ENCODE measurements at regions not wholly inside any gene's neighbourhood (a gene's known extent, or its start where the extent isn't known, plus 50 kb on each side); places are given as distances from the start of the nearest gene placed in this dataset.
"Not testable (repeated sequence)": the region's sequence is repeated elsewhere in the genome, so short reads cannot be mapped to it uniquely, and the experiment has no call there.

DNA sequence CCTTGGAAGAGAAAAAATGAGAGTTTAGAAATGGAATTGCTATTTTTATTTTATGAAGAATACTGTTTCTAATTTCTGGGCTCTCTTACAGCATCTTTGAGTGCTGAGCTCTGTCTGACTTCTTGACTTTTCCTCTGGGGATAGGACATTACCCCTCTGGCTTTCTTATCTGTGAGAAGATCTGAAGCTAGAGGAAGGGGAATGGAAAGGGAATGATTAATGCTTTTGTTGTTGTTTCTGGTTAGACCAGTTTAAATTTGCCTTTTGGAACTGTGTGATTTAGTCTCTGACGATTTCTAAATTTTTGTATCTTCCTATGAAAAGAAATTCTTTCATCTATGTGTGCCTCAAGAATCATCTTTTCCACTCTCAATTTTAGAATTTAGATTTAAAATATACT is 811.4 kb downstream of the REEP3 start:
- no peak for DNase-seq (ENCODE audit: low spot score)

DNA sequence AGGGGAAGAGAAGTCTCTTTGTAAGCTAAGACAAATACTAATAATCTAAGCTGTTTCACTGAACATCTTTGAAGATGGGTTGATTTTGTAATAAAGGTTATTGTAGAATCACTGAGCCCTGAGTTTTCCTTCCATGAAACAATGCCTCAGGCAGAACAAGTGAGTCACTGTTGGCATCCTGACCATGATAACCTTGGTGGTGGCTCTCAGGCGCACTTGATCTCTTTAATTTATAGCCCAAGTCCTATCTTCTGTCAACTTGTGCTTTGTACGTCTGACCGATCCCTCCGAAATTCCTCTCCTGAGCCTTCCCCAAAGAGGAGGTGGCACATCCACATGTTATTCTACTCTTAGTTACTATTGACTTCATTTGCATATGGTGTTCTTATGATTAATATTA is 812.9 kb downstream of the REEP3 start:
- no peak for DNase-seq (ENCODE audit: low spot score)

DNA sequence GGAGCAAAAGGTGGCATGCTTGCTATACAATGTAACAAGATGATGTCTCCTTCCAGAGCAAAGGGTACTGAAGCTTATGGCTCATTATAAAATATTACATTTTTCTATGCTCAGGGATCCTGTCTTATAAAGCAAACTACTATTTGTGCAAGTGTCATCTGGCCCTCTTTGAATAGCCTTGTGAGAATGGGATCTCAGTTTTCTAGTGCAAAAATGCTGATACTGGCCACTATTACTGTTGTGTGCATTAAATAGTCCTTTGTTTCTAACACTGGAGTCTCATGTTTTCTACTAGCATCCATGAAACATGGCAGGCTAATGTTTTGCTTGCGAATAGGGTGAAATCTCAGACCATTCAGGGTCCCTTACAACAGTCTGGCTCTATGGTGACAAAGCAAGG is 823.0 kb downstream of the REEP3 start:
- no peak for DNase-seq (ENCODE audit: low spot score)

GRCh38 chr10:64345856-64346255 is 824.7 kb downstream of the REEP3 start:
- no peak for DNase-seq (ENCODE audit: low spot score)

- DNase-seq (ENCODE audit: low spot score) = no peak
These were observed 825.2 kb downstream of the REEP3 start for GRCh38 chr10:64346389-64346788.

GRCh38 chr10:64350665-64351064 is 829.5 kb downstream of the REEP3 start:
- no peak for DNase-seq (ENCODE audit: low spot score)

GRCh38 chr10:64358907-64359306 is 837.7 kb downstream of the REEP3 start:
- DNase-seq (ENCODE audit: low spot score) = no peak

GRCh38 chr10:64360240-64360639 is 839.0 kb downstream of the REEP3 start:
- DNase-seq (ENCODE audit: low spot score) = not testable (repeated sequence)

DNA sequence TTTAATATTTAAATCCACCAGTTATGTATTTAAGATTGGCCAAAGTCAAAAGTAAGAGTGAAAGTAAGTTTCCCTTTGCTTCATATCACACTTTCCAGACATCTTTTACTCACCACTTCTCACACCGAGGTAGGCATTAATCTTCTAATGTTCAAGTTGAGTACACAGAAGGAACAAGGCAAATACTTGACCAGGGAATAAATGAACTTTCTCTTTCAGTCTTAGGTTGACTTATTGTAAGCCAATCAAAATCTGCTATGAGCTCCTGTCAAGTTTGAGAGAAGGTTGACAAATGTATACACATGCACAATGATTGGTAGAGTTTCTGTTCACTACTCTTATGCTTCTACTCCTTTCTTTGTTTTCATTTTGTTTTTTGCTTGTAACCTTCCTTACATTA is 842.5 kb downstream of the REEP3 start:
- DNase-seq (ENCODE audit: low spot score) = no peak

GRCh38 chr10:64365663-64366062 is 844.5 kb downstream of the REEP3 start:
- DNase-seq (ENCODE audit: low spot score) = no peak

GRCh38 chr10:64368298-64368697 is 847.1 kb downstream of the REEP3 start:
- DNase-seq (ENCODE audit: low spot score) = no peak

DNA sequence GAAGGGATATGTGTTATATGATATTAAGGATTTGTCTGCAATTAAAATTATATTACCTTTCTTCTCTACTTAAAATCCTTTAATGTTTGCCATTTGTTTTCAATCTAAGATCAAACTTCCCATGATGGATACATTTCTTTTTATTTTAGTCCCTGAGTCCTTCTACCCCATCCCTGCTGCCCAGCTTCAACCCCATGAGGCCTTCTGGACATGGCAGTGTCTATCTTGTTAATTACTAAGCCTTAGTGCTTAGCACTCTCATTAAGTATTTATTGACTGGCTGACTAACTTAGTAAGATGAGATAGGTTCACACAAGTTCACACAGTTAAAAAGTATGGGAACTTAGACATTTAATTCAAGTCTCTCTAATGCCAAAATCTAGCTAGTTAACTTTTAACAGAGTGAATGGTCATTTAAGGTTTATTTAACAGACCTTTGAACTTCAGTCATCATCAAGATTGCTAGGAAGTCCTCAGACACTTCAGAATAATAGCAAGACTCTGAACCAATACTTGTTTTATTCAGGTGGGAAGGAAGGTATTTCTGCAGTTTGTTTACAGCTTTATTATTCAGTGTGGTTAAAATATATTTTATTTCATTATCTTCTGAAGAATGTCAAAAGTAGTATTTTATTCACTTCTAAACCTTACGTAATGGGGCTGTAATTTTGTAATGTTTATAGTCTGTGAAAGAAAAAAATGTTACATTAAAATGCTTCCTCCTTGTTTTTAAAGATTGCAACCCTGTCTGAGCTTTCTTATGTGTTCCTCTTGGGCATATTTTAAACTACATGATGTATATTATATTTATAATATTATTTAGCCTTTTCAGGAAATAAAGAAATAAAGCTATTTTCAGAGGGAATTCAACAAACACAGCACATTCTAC is 848.9 kb downstream of the REEP3 start:
- peak; percentile 6 for DNase-seq (ENCODE audit: low spot score)

- no peak for DNase-seq (ENCODE audit: low spot score)
These were observed 853.1 kb downstream of the REEP3 start for GRCh38 chr10:64374346-64374745.

- DNase-seq (ENCODE audit: low spot score) = peak; percentile 16
These were observed 855.0 kb downstream of the REEP3 start for GRCh38 chr10:64376167-64376566.

DNA sequence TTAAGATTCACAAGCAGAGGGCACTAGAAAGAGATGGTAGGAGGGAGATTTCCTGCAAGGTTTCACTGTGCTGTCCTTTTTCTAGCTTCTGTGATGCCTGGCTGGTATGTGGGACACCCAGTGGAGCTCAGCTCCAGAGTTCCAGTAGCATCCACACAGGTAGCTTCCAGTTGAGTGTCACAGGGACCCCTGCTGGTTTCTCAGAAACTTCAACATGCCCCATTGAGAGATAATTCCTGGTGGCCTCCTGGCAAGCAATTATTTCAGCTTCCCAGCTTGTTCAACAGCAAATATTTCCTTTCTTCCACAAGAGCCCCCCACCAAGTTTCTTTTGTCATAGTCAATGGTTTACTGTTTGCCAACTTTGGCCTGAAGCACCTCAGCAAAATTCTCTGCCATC is 858.7 kb downstream of the REEP3 start:
- peak; percentile 36 for DNase-seq (ENCODE audit: low spot score)

- no peak for DNase-seq (ENCODE audit: low spot score)
These were observed 864.2 kb downstream of the REEP3 start for GRCh38 chr10:64385355-64385754.

DNA sequence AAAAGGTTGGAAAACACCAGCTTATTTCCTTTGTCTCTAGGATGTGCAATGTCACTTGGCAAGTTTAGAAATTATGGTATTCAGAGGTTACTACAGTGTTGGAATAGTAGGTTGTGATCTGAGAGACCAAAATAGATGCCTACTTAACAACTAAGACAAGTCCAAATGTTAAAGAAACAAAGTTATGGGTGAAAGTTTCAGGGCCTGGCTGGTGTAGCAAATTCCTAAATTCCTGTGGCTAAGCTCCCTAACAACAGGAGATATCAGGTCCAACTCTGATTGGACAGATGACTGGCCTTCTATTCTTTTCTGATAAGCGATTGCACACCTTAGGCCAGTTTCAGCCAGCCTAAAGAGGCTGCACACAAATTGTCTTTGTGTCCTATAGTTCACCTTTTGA is 873.5 kb downstream of the REEP3 start:
- DNase-seq (ENCODE audit: low spot score) = no peak

DNA sequence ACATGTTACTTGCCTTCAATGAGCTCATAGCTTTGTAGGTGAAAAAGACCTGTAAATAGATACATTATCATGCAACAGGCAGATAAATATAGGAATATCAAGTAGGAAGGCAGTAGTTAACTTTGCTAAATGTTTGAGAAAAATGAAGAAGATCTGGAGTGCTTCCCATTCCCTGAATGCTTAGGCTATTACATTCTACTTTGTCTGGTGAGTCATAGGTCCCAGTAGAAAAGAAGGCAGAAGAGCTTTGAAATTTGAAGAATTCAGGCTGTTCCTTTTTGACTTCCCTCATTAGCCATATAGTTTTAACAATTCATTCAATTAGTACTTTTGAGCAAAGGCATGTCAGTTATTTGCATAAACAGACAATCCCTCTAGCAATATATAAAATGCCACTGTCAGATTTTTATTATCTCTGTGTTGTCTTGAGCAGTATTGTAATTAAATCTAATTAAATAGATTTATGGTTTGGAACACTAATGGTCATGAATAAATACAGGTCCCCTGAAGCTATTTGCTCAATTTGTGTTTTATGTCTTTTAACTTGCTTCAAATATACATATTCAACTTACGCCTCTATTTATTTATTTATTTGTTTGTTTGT is 875.0 kb downstream of the REEP3 start:
- no peak for DNase-seq (ENCODE audit: low spot score)

- DNase-seq (ENCODE audit: low spot score) = no peak
These were observed 875.9 kb downstream of the REEP3 start for GRCh38 chr10:64397125-64397524.

GRCh38 chr10:64408391-64409183 is 887.4 kb downstream of the REEP3 start:
- no peak for DNase-seq (ENCODE audit: low spot score)

DNA sequence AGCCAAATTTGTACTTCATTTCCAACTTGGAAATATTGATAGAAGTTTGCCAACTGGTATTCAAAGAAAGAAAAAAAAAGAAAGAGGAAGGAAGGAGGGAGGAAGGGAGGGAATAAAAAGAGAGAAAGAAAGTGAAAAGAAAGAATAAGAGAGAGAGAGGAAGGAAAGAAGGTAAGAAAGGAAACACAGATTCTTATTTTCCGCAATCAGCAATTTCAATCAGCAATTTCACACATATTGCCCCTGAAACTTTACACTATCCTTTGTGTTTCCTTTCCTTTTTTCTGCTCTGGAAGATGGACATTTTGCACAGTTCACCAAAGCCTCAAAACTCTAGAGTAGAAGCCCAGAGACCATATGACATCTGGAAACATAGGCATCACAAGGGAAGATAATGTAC is 888.1 kb downstream of the REEP3 start:
- no peak for DNase-seq (ENCODE audit: low spot score)

- no peak for DNase-seq (ENCODE audit: low spot score)
These were observed 894.8 kb downstream of the REEP3 start for GRCh38 chr10:64416011-64416410.

GRCh38 chr10:64419461-64419860 is 898.3 kb downstream of the REEP3 start:
- no peak for DNase-seq (ENCODE audit: low spot score)
